IMR-90 (cell line): ENCODE measurements at regions not wholly inside any gene's neighbourhood (a gene's known extent, or its start where the extent isn't known, plus 50 kb on each side); places are given as distances from the start of the nearest gene placed in this dataset.

ENCODE experiments used
- ATAC-seq: fragments of 200-7000 bp; cut with Tn5 transposase; 2 replicates; pipeline ENCODE4 v1.9.1; 2020; ENCODE audit warnings: low read depth, mild to moderate bottlenecking, moderate library complexity
- BruUV-seq: library from RNA; stranded (reverse); fragments of 400-500 nt; replicated peaks from 2 replicates; lab custom pipeline; 2021; lab: Mats Ljungman, UMichigan
- CTCF ChIA-PET: fragments of 300-600 bp; formaldehyde crosslinking; extraction: SDS; loops from one replicate; lab custom pipeline; 2021; ENCODE audit warnings: antibody characterized with exemption; lab: Yijun Ruan, JAX
- POLR2A ChIA-PET: fragments of 300-600 bp; sonication (Branson Sonifier 250); formaldehyde crosslinking; loops from one replicate; lab custom pipeline; 2022; ENCODE audit warnings: antibody characterized with exemption; ENCODE audit not compliant: unreplicated experiment; lab: Charles Lee
- DNase-seq: peaks from one replicate; pipeline ENCODE4 v3.0.0; 2013
- H2AFZ ChIP-seq: replicated peaks from 2 replicates; pipeline ENCODE3; 2013; ENCODE audit warnings: low read length, mild to moderate bottlenecking; ENCODE audit not compliant: poor library complexity
- H2AK5ac ChIP-seq: 2 replicates; pipeline ENCODE4 v1.6.1; 2013; ENCODE audit warnings: low read depth, low read length, inconsistent platforms
- H2AK9ac ChIP-seq: replicated peaks from 2 replicates; pipeline ENCODE3; 2013; ENCODE audit warnings: mild to moderate bottlenecking, low read depth, low read length, moderate library complexity; ENCODE audit not compliant: poor library complexity
- H2BK120ac ChIP-seq: 2 replicates; pipeline ENCODE4 v1.6.1; 2013; ENCODE audit warnings: low read depth, low read length, inconsistent platforms
- H2BK15ac ChIP-seq: 3 replicates; pipeline ENCODE4 v1.6.1; 2013; ENCODE audit warnings: low read depth, low read length, inconsistent platforms
- H2BK20ac ChIP-seq: 2 replicates; pipeline ENCODE4 v1.6.1; 2013; ENCODE audit warnings: low read depth, mild to moderate bottlenecking, inconsistent platforms, low read length, moderate library complexity
- H2BK5ac ChIP-seq: 2 replicates; pipeline ENCODE4 v1.6.1; 2013; ENCODE audit warnings: mild to moderate bottlenecking, low read depth, low read length, inconsistent platforms; ENCODE audit not compliant: poor library complexity, severe bottlenecking
- H3K14ac ChIP-seq: replicated peaks from 2 replicates; pipeline ENCODE4 v1.6.1; 2013; ENCODE audit warnings: low read depth, low read length, inconsistent platforms
- H3K18ac ChIP-seq: 2 replicates; pipeline ENCODE4 v1.6.1; 2013; ENCODE audit warnings: low read depth, low read length, control low read depth
- H3K23ac ChIP-seq: 2 replicates; pipeline ENCODE4 v1.6.1; 2013; ENCODE audit warnings: low read depth, low read length, inconsistent platforms
- H3K27ac ChIP-seq: 2 replicates; pipeline ENCODE4 v1.5.1; 2013; ENCODE audit warnings: mild to moderate bottlenecking, control low read depth, low read length; ENCODE audit not compliant: insufficient read depth
- H3K27me3 ChIP-seq: 2 replicates; pipeline ENCODE4 v1.6.1; 2013; ENCODE audit warnings: low read length; ENCODE audit not compliant: control insufficient read depth, insufficient read depth
- H3K36me3 ChIP-seq: 2 replicates; pipeline ENCODE4 v1.6.1; 2013; ENCODE audit warnings: low read length, mixed read lengths; ENCODE audit not compliant: control insufficient read depth, insufficient read depth
- H3K4ac ChIP-seq: 2 replicates; pipeline ENCODE4 v1.6.1; 2013; ENCODE audit warnings: low read depth, low read length, inconsistent platforms
- H3K4me1 ChIP-seq: 2 replicates; pipeline ENCODE4 v1.6.1; 2013; ENCODE audit warnings: low read length, mixed read lengths; ENCODE audit not compliant: control insufficient read depth, insufficient read depth
- H3K4me2 ChIP-seq: 2 replicates; pipeline ENCODE4 v1.6.1; 2013; ENCODE audit warnings: low read depth, mild to moderate bottlenecking, control low read depth, low read length, moderate library complexity
- H3K4me3 ChIP-seq: 2 replicates; pipeline ENCODE4 v1.5.1; 2013; ENCODE audit warnings: low read depth, mild to moderate bottlenecking, control low read depth, low read length, moderate library complexity; ENCODE audit not compliant: insufficient read depth
- H3K56ac ChIP-seq: 2 replicates; pipeline ENCODE4 v1.6.1; 2013; ENCODE audit warnings: low read length, inconsistent platforms; ENCODE audit not compliant: insufficient read depth; ENCODE audit errors: extremely low read depth
- H3K79me1 ChIP-seq, 2 experiments: 2 replicates each; pipeline ENCODE4 v1.6.1; 2013; ENCODE audit warnings: low read length in 2 of 2, inconsistent platforms in 1 of 2, low read depth in 1 of 2
- H3K9ac ChIP-seq: 2 replicates; pipeline ENCODE4 v1.6.1; 2013; ENCODE audit warnings: low read depth, low read length, control low read depth
- H3K9me1 ChIP-seq: 2 replicates; pipeline ENCODE4 v1.6.1; 2013; ENCODE audit warnings: low read length, inconsistent platforms; ENCODE audit not compliant: insufficient read depth
- H3K9me3 ChIP-seq: 2 replicates; pipeline ENCODE4 v1.6.1; 2013; ENCODE audit warnings: low read length; ENCODE audit not compliant: control insufficient read depth, insufficient read depth
- H4K20me1 ChIP-seq: 2 replicates; pipeline ENCODE4 v1.6.1; 2013; ENCODE audit warnings: low read length, inconsistent platforms; ENCODE audit not compliant: insufficient read depth
- H4K5ac ChIP-seq: 2 replicates; pipeline ENCODE4 v1.6.1; 2013; ENCODE audit warnings: mild to moderate bottlenecking, low read depth, low read length, control low read depth
- H4K8ac ChIP-seq, 2 experiments: 2 replicates each; pipeline ENCODE4 v1.6.1; 2013; ENCODE audit warnings: low read depth in 2 of 2, low read length in 2 of 2, control low read depth in 1 of 2, inconsistent platforms in 1 of 2
- H4K91ac ChIP-seq: 2 replicates; pipeline ENCODE4 v1.6.1; 2013; ENCODE audit warnings: low read depth, low read length, inconsistent platforms; ENCODE audit not compliant: insufficient read depth
- MXI1 ChIP-seq: IDR thresholded peaks from 2 replicates; pipeline ENCODE4 v1.6.1; 2012; ENCODE audit warnings: low read depth, mild to moderate bottlenecking, low read length, moderate library complexity, borderline replicate concordance
- RCOR1 ChIP-seq: IDR thresholded peaks from 2 replicates; pipeline ENCODE4 v1.6.1; 2012; ENCODE audit warnings: mild to moderate bottlenecking, low read length, improper control_type of control experiment; ENCODE audit not compliant: insufficient replicate concordance
- USF2 ChIP-seq: fragments of 150-350 bp; IDR thresholded peaks from 2 replicates; pipeline ENCODE4 v1.6.1; 2017; ENCODE audit warnings: mild to moderate bottlenecking, antibody characterized with exemption, low read length, low read depth
- WGBS, 2 experiments: methylation state at CpG; one replicate each; pipeline versions ENCODE4 v1.1.5 to v1.1.7; 2013; ENCODE audit warnings: missing lambda C conversion rate in 2 of 2; ENCODE audit not compliant: insufficient read length in 1 of 2; ENCODE audit errors: extremely low coverage in 2 of 2; 5-methylcytosine and 5-hydroxymethylcytosine counted together
- dilution Hi-C: fragments of 300-500 bp; cut with HindIII; formaldehyde crosslinking; loops from one replicate; pipeline ENCODE4 v1.14.3; 2018; ENCODE audit warnings: low sequenced_read_pairs; ENCODE audit not compliant: unreplicated experiment
- in situ Hi-C: fragments of 300-500 bp; cut with MboI; formaldehyde crosslinking; loops from 3 replicates; pipeline ENCODE4 v1.14.3; 2019; ENCODE audit warnings: low sequenced_read_pairs, inconsistent platforms, mixed read lengths
- intact Hi-C: fragments of 100-400 bp; cut with micrococcal nuclease; formaldehyde crosslinking; loops from 2 replicates; pipeline ENCODE4 v1.10.0; 2022

- Histone ChIP-seq H3K14ac (no peak overlapping the region), H2AK9ac (no peak overlapping the region), H2BK120ac (no peak overlapping the region), H4K8ac (no peak overlapping the region), H3K4me1 (no peaks in the 10 kb centered on the region), H3K4me3 (no peak overlapping the region), H4K5ac (no peak overlapping the region), H2AK5ac (no peak overlapping the region), H3K23ac (no peak overlapping the region), H3K36me3 (no peaks in the 10 kb centered on the region), H3K27ac (no peak overlapping the region), H3K56ac (no peak overlapping the region), H3K4me2 (no peak overlapping the region), H4K91ac (no peak overlapping the region), H3K18ac (no peak overlapping the region), H4K20me1 (no peaks in the 10 kb centered on the region), H3K27me3 (no peaks in the 10 kb centered on the region), H2BK5ac (no peak overlapping the region), H3K79me1 (no peaks in the 10 kb centered on the region), H3K9me1 (no peaks in the 10 kb centered on the region), H2BK15ac (no peak overlapping the region), H2AFZ (no peak overlapping the region), H3K4ac (no peak overlapping the region), H3K9me3 (peaks cover 3% of the 10 kb centered on the region; the same call in 1 of the 2 replicates), H3K9ac (no peak overlapping the region), H2BK20ac (no peak overlapping the region)
- TF ChIP-seq USF2 (no peak), RCOR1 (no peak), MXI1 (no peak)
- dilution Hi-C loops (no loop called here), in situ Hi-C loops (no loop called here), intact Hi-C loops (no loop called here)
- CTCF ChIA-PET = no interaction called here
- no CpG with 5 or more reads among the region's 3 CpGs for WGBS, 2 experiments
- no TSS peak for BruUV-seq
- no peak for DNase-seq
- ATAC-seq = no peak
- POLR2A ChIA-PET = no interaction called here
These were observed 183.1 kb upstream of the DPP10 start for GRCh38 chr2:114259389-114259788.
